Thyroid gland (tissue), 4 donors: ENCODE measurements at regions not wholly inside any gene's neighbourhood (a gene's known extent, or its start where the extent isn't known, plus 50 kb on each side); places are given as distances from the start of the nearest gene placed in this dataset.

Source experiments
- DNase-seq, 2 donors: peaks; one replicate each; pipeline ENCODE4 v3.0.0-alpha.2; 2019
- H3K27ac ChIP-seq, 3 donors: fragments of 200-600 bp; sonication (generic); 1 replicate in 2 of 3; 2 replicates in 1 of 3; pipeline ENCODE4 v1.5.1; 2016 to 2019; ENCODE audit warnings: mild to moderate bottlenecking in 1 of 3, moderate library complexity in 1 of 3
- H3K27me3 ChIP-seq: fragments of 200-600 bp; sonication (generic); one replicate; pipeline ENCODE4 v1.5.1; 2019
- H3K36me3 ChIP-seq, 2 donors: fragments of 200-600 bp; sonication (generic); one replicate each; pipeline ENCODE4 v1.5.1; 2016 to 2019
- H3K4me1 ChIP-seq, 2 donors: fragments of 200-600 bp; sonication (generic); one replicate each; pipeline ENCODE4 v1.5.1; 2017 to 2019
- H3K4me3 ChIP-seq, 3 donors: fragments of 200-600 bp; sonication (generic); replicated peaks in 1 of 3; 1 replicate in 2 of 3; 2 replicates in 1 of 3; pipeline ENCODE4 v1.5.1; 2016; ENCODE audit warnings: mild to moderate bottlenecking in 1 of 3
- H3K9me3 ChIP-seq: fragments of 200-600 bp; sonication (generic); one replicate; pipeline ENCODE4 v1.5.1; 2017
- CTCF ChIP-seq, 6 experiments: fragments of 200-600 bp in 3 of 6; fragments of 450-650 bp in 3 of 6; sonication (generic) in 3 of 6; IDR thresholded peaks; one replicate each; pipeline ENCODE4 v1.5.1; 2016 to 2019; ENCODE audit warnings: antibody characterized with exemption in 6 of 6, mild to moderate bottlenecking in 2 of 6, inconsistent platforms in 1 of 6, moderate library complexity in 1 of 6
- POLR2A ChIP-seq, 2 donors: fragments of 450-650 bp; IDR thresholded peaks; one replicate each; pipeline ENCODE4 v1.6.1; 2017; ENCODE audit warnings: antibody characterized with exemption in 2 of 2, mild to moderate bottlenecking in 2 of 2, moderate library complexity in 1 of 2
- WGBS, 2 donors: methylation state at CpG; one replicate each; pipeline ENCODE4 v1.1.5; 2017; 5-methylcytosine and 5-hydroxymethylcytosine counted together
- intact Hi-C: fragments of 100-400 bp; cut with DNase I; formaldehyde crosslinking; loops from one replicate; pipeline ENCODE4 v1.15.1; 2023

GRCh38 chr18:47737198-47737830 lies 193.1 kb downstream of the SMAD2 start:
- intact Hi-C loops = no loop called here
- no peak for DNase-seq
- Histone ChIP-seq H3K9me3 (no peaks in the 10 kb centered on the region), H3K4me3 (no peak overlapping the region), H3K27me3 (no peaks in the 10 kb centered on the region), H3K27ac (no peak overlapping the region), H3K4me1 (no peaks in the 10 kb centered on the region), H3K36me3 (no peaks in the 10 kb centered on the region)
- TF ChIP-seq CTCF (IDR thresholded peaks at IDR 0.05) = no peak
- no peak for TF ChIP-seq POLR2A (IDR thresholded peaks at IDR 0.05)
- WGBS, 2 donors = 92 to 93% methylated on average over 12 of the region's 12 CpGs

GRCh38 chr18:47736376-47737140 lies 193.9 kb downstream of the SMAD2 start:
- Histone ChIP-seq H3K36me3 (no peaks in the 10 kb centered on the region), H3K4me3 (no peak overlapping the region), H3K9me3 (no peaks in the 10 kb centered on the region), H3K4me1 (no peaks in the 10 kb centered on the region), H3K27ac (no peak overlapping the region), H3K27me3 (no peaks in the 10 kb centered on the region)
- intact Hi-C loops = no loop called here
- 82 to 91% methylated on average over 5 of the region's 5 CpGs for WGBS, 2 donors
- no peak for TF ChIP-seq CTCF (IDR thresholded peaks at IDR 0.05)
- TF ChIP-seq POLR2A (IDR thresholded peaks at IDR 0.05) = no peak
- no peak for DNase-seq

GRCh38 chr18:47735041-47735702 lies 195.3 kb downstream of the SMAD2 start:
- Histone ChIP-seq H3K36me3 (no peaks in the 10 kb centered on the region), H3K4me1 (no peaks in the 10 kb centered on the region), H3K27me3 (no peaks in the 10 kb centered on the region), H3K4me3 (no peak overlapping the region), H3K9me3 (no peaks in the 10 kb centered on the region), H3K27ac (no peak overlapping the region)
- TF ChIP-seq POLR2A (IDR thresholded peaks at IDR 0.05) (no peak), CTCF (IDR thresholded peaks at IDR 0.05) (no peak)
- intact Hi-C loops = no loop called here
- 83 to 86% methylated on average over 8 of the region's 8 CpGs for WGBS, 2 donors
- no peak for DNase-seq

- Histone ChIP-seq H3K9me3 (no peaks in the 10 kb centered on the region), H3K4me3 (no peak overlapping the region), H3K27ac (no peak overlapping the region), H3K36me3 (no peaks in the 10 kb centered on the region), H3K4me1 (no peaks in the 10 kb centered on the region), H3K27me3 (no peaks in the 10 kb centered on the region)
- no peak for DNase-seq
- TF ChIP-seq CTCF (IDR thresholded peaks at IDR 0.05) = no peak
- TF ChIP-seq POLR2A (IDR thresholded peaks at IDR 0.05) = no peak
- WGBS, 2 donors = 69 to 71% methylated on average over 4 to 5 of the region's 5 CpGs
- intact Hi-C loops = no loop called here
Measured at GRCh38 chr18:47731276-47731675, 199.2 kb downstream of the SMAD2 start.

- H3K4me1 ChIP-seq = no peaks in the 10 kb centered on the region
- H3K9me3 ChIP-seq = no peaks in the 10 kb centered on the region
- H3K27ac ChIP-seq = no peak overlapping the region
- no peak for TF ChIP-seq CTCF (IDR thresholded peaks at IDR 0.05)
- TF ChIP-seq POLR2A (IDR thresholded peaks at IDR 0.05) = no peak
- no peaks in the 10 kb centered on the region for H3K36me3 ChIP-seq
- WGBS, 2 donors = 75 to 82% methylated on average over 5 of the region's 5 CpGs
- intact Hi-C loops = no loop called here
- no peak for DNase-seq
- H3K4me3 ChIP-seq = no peak overlapping the region
- H3K27me3 ChIP-seq = no peaks in the 10 kb centered on the region
Measured at GRCh38 chr18:47730795-47731194, 199.7 kb downstream of the SMAD2 start.
